Forelimb muscle (tissue), 1 donor: ENCODE measurements at regions not wholly inside any gene's neighbourhood (a gene's known extent, or its start where the extent isn't known, plus 50 kb on each side); places are given as distances from the start of the nearest gene placed in this dataset.
"Not testable (repeated sequence)": the region's sequence is repeated elsewhere in the genome, so short reads cannot be mapped to it uniquely, and the experiment has no call there.

ENCODE experiments used
- DNase-seq: peaks from one replicate; pipeline ENCODE4 v3.0.0-alpha.2; 2013; ENCODE audit warnings: low read depth

GRCh38 chr5:34555699-34556508, 100.2 kb upstream of the RAI14 start:
- DNase-seq, result no peak

- no peak for DNase-seq
Measured at GRCh38 chr5:34556509-34556782, 99.7 kb upstream of the RAI14 start.

- DNase-seq, result not testable (repeated sequence)
Measured at GRCh38 chr5:34561581-34561980, 94.5 kb upstream of the RAI14 start.

GRCh38 chr5:34562791-34563190, 93.3 kb upstream of the RAI14 start:
- no peak for DNase-seq

- DNase-seq, result no peak
Measured at GRCh38 chr5:34563269-34563668, 92.9 kb upstream of the RAI14 start.

- DNase-seq, result no peak
Measured at GRCh38 chr5:34563931-34564709, 92.0 kb upstream of the RAI14 start.

- DNase-seq, result no peak
Measured at GRCh38 chr5:34564710-34565235, 91.4 kb upstream of the RAI14 start.

- no peak for DNase-seq
Measured at GRCh38 chr5:34570143-34570542, 86.0 kb upstream of the RAI14 start.

GRCh38 chr5:34570721-34571676, 85.1 kb upstream of the RAI14 start:
- DNase-seq, result no peak

- no peak for DNase-seq
Measured at GRCh38 chr5:34571677-34572041, 84.5 kb upstream of the RAI14 start.

GRCh38 chr5:34574936-34575467, 81.1 kb upstream of the RAI14 start:
- no peak for DNase-seq

GRCh38 chr5:34576891-34577666, 79.0 kb upstream of the RAI14 start:
- no peak for DNase-seq

GRCh38 chr5:34578962-34579361, 77.2 kb upstream of the RAI14 start:
- DNase-seq, result no peak

- DNase-seq, result peak; percentile 20
Measured at GRCh38 chr5:34580983-34581382, 75.1 kb upstream of the RAI14 start.

- no peak for DNase-seq
Measured at GRCh38 chr5:34582371-34582770, 73.8 kb upstream of the RAI14 start.

GRCh38 chr5:34583167-34583566, 73.0 kb upstream of the RAI14 start:
- DNase-seq, result no peak

- no peak for DNase-seq
Measured at GRCh38 chr5:34584165-34584564, 72.0 kb upstream of the RAI14 start.

GRCh38 chr5:34585601-34586104, 70.5 kb upstream of the RAI14 start:
- DNase-seq, result no peak

GRCh38 chr5:34586117-34586885, 69.8 kb upstream of the RAI14 start:
- DNase-seq, result no peak
